Muscle of leg (tissue), 3 donors: ENCODE measurements at regions not wholly inside any gene's neighbourhood (a gene's known extent, or its start where the extent isn't known, plus 50 kb on each side); places are given as distances from the start of the nearest gene placed in this dataset.
"Not testable (repeated sequence)": the region's sequence is repeated elsewhere in the genome, so short reads cannot be mapped to it uniquely, and the experiment has no call there.

Experiments used
- DNase-seq: peaks from one replicate; pipeline ENCODE4 v3.0.0; 2013
- H3K27ac ChIP-seq: one replicate; pipeline ENCODE4 v1.5.1; 2013; ENCODE audit warnings: mild to moderate bottlenecking, low read length, control low read depth
- H3K27me3 ChIP-seq: one replicate; pipeline ENCODE4 v1.6.1; 2013; ENCODE audit warnings: low read length; ENCODE audit not compliant: control insufficient read depth, insufficient read depth
- H3K36me3 ChIP-seq: one replicate; pipeline ENCODE4 v1.6.1; 2013; ENCODE audit warnings: low read length; ENCODE audit not compliant: control insufficient read depth, insufficient read depth
- H3K4me1 ChIP-seq: one replicate; pipeline ENCODE4 v1.6.1; 2013; ENCODE audit warnings: low read length; ENCODE audit not compliant: control insufficient read depth, insufficient read depth
- H3K4me3 ChIP-seq: one replicate; pipeline ENCODE4 v1.5.1; 2013; ENCODE audit warnings: low read length, control low read depth
- H3K9me3 ChIP-seq: replicated peaks from 2 replicates; pipeline ENCODE4 v1.6.1; 2013; ENCODE audit warnings: low read depth, low read length; ENCODE audit not compliant: control insufficient read depth
- WGBS: methylation state at CpG from one replicate; pipeline ENCODE4 v1.1.5; 2013; ENCODE audit warnings: missing lambda C conversion rate; ENCODE audit not compliant: insufficient coverage; 5-methylcytosine and 5-hydroxymethylcytosine counted together

GRCh38 chr15:63446255-63446654, 58.1 kb upstream of the USP3 start:
- 86% methylated on average over 3 of the region's 7 CpGs for WGBS
- no peaks in the 10 kb centered on the region for H3K27me3 ChIP-seq
- DNase-seq = no peak
- no peak overlapping the region for H3K4me3 ChIP-seq
- peaks cover 20% of the 10 kb centered on the region for H3K4me1 ChIP-seq
- no peaks in the 10 kb centered on the region for H3K36me3 ChIP-seq
- H3K9me3 ChIP-seq = no peaks in the 10 kb centered on the region
- H3K27ac ChIP-seq = no peak overlapping the region

- WGBS = no CpG with 5 or more reads among the region's 4 CpGs
- H3K4me3 ChIP-seq = no peak overlapping the region
- peaks cover 20% of the 10 kb centered on the region for H3K4me1 ChIP-seq
- H3K9me3 ChIP-seq = no peaks in the 10 kb centered on the region
- peak; percentile 49 for DNase-seq
- no peaks in the 10 kb centered on the region for H3K36me3 ChIP-seq
- no peak overlapping the region for H3K27ac ChIP-seq
- H3K27me3 ChIP-seq = no peaks in the 10 kb centered on the region
These were observed 57.2 kb upstream of the USP3 start for GRCh38 chr15:63447017-63447676.

GRCh38 chr15:63448266-63448665, 56.1 kb upstream of the USP3 start:
- H3K9me3 ChIP-seq = no peaks in the 10 kb centered on the region
- WGBS = no CpG with 5 or more reads among the region's 4 CpGs
- no peaks in the 10 kb centered on the region for H3K27me3 ChIP-seq
- no peaks in the 10 kb centered on the region for H3K36me3 ChIP-seq
- peaks cover 27% of the 10 kb centered on the region for H3K4me1 ChIP-seq
- H3K27ac ChIP-seq = peak overlapping the region; percentile 13
- no peak overlapping the region for H3K4me3 ChIP-seq
- DNase-seq = peak; percentile 59

GRCh38 chr15:63448872-63449555, 55.4 kb upstream of the USP3 start:
- Histone ChIP-seq H3K27ac (peak overlapping the region; percentile 13), H3K4me1 (peaks cover 27% of the 10 kb centered on the region)
- H3K36me3 ChIP-seq, H3K27me3 ChIP-seq, H3K4me3 ChIP-seq, DNase-seq, H3K9me3 ChIP-seq: not testable (repeated sequence)
- 100% methylated on average over 3 of the region's 11 CpGs for whole genome bisulfite sequencing

- peak; percentile 63 for DNase-seq
- Histone ChIP-seq H3K4me3 (no peak overlapping the region), H3K27me3 (no peaks in the 10 kb centered on the region), H3K36me3 (no peaks in the 10 kb centered on the region), H3K27ac (no peak overlapping the region), H3K4me1 (peaks cover 27% of the 10 kb centered on the region), H3K9me3 (no peaks in the 10 kb centered on the region)
- WGBS = 20% methylated on average over 1 of the region's 3 CpGs
These were observed 54.7 kb upstream of the USP3 start for GRCh38 chr15:63449731-63450130.

- Histone ChIP-seq H3K9me3 (no peaks in the 10 kb centered on the region), H3K27ac (no peak overlapping the region), H3K27me3 (no peaks in the 10 kb centered on the region), H3K4me1 (peaks cover 27% of the 10 kb centered on the region), H3K4me3 (no peak overlapping the region), H3K36me3 (no peaks in the 10 kb centered on the region)
- DNase-seq = no peak
- WGBS = 79% methylated on average over 9 of the region's 9 CpGs
These were observed 53.5 kb upstream of the USP3 start for GRCh38 chr15:63450884-63451225.

- Histone ChIP-seq H3K9me3 (no peaks in the 10 kb centered on the region), H3K4me3 (no peak overlapping the region), H3K27ac (no peak overlapping the region), H3K36me3 (no peaks in the 10 kb centered on the region), H3K27me3 (no peaks in the 10 kb centered on the region), H3K4me1 (peaks cover 27% of the 10 kb centered on the region)
- 91% methylated on average over 3 of the region's 5 CpGs for WGBS
- DNase-seq = peak; percentile 43
These were observed 52.6 kb upstream of the USP3 start for GRCh38 chr15:63451671-63452315.

- H3K4me3 ChIP-seq = no peak overlapping the region
- DNase-seq = peak; percentile 76
- peak overlapping the region; percentile 35 for H3K27ac ChIP-seq
- H3K36me3 ChIP-seq = no peaks in the 10 kb centered on the region
- H3K4me1 ChIP-seq = peaks cover 26% of the 10 kb centered on the region
- no peaks in the 10 kb centered on the region for H3K27me3 ChIP-seq
- no peaks in the 10 kb centered on the region for H3K9me3 ChIP-seq
- 100% methylated on average over 1 of the region's 6 CpGs for WGBS
These were observed 51.7 kb upstream of the USP3 start for GRCh38 chr15:63452552-63453136.

- 100% methylated on average over 1 of the region's 4 CpGs for WGBS
- Histone ChIP-seq H3K4me1 (peaks cover 23% of the 10 kb centered on the region), H3K4me3 (no peak overlapping the region), H3K27ac (peak overlapping the region; percentile 35), H3K27me3 (no peaks in the 10 kb centered on the region), H3K9me3 (peaks cover 2% of the 10 kb centered on the region), H3K36me3 (no peaks in the 10 kb centered on the region)
- no peak for DNase-seq
These were observed 51.0 kb upstream of the USP3 start for GRCh38 chr15:63453186-63453905.
